Ovary (tissue), 7 donors: ENCODE measurements at regions not wholly inside any gene's neighbourhood (a gene's known extent, or its start where the extent isn't known, plus 50 kb on each side); places are given as distances from the start of the nearest gene placed in this dataset.

Experiments
- DNase-seq, 5 donors: peaks; one replicate each; pipeline ENCODE4 v3.0.0-alpha.2; 2019 to 2020
- H3K27ac ChIP-seq, 2 donors: fragments of 200-600 bp; one replicate each; pipeline versions ENCODE4 v1.5.1 to v1.8.0; 2019 to 2022
- H3K27me3 ChIP-seq: fragments of 200-600 bp; one replicate; pipeline ENCODE4 v1.8.0; 2022
- H3K36me3 ChIP-seq: fragments of 200-600 bp; sonication (generic); one replicate; pipeline ENCODE4 v1.5.1; 2019
- H3K4me1 ChIP-seq: one replicate; pipeline ENCODE4 v1.8.1; 2013; ENCODE audit warnings: mild to moderate bottlenecking, moderate library complexity; ENCODE audit not compliant: insufficient read depth
- H3K4me3 ChIP-seq: fragments of 200-600 bp; sonication (generic); one replicate; pipeline ENCODE4 v1.5.1; 2017
- H3K9me3 ChIP-seq, 2 donors: fragments of 200-600 bp in 1 of 2; sonication (generic) in 1 of 2; one replicate each; pipeline versions ENCODE4 v1.5.1 to v1.8.1; 2013 to 2019; ENCODE audit warnings: mild to moderate bottlenecking in 1 of 2, moderate library complexity in 1 of 2
- CTCF ChIP-seq, 3 donors: fragments of 450-650 bp in 2 of 3; fragments of 200-600 bp in 1 of 3; IDR thresholded peaks; one replicate each; pipeline versions ENCODE4 v1.5.1 to v1.8.0; 2016 to 2022; ENCODE audit warnings: antibody characterized with exemption in 3 of 3, mild to moderate bottlenecking in 1 of 3
- EP300 ChIP-seq: sonication (generic); formaldehyde crosslinking; IDR thresholded peaks from one replicate; pipeline ENCODE4 v1.6.1; 2017; ENCODE audit warnings: antibody characterized with exemption
- POLR2A ChIP-seq: fragments of 450-650 bp; IDR thresholded peaks from one replicate; pipeline ENCODE4 v1.6.1; 2017; ENCODE audit warnings: antibody characterized with exemption, mild to moderate bottlenecking, moderate library complexity
- WGBS, 3 donors: extraction: QIAGEN DNeasy Blood & Tissue Kit in 1 of 3; methylation state at CpG; one replicate each; pipeline versions ENCODE4 v1.1.5 to v1.1.7; 2013 to 2017; 5-methylcytosine and 5-hydroxymethylcytosine counted together
- intact Hi-C, 4 donors: fragments of 100-400 bp; cut with DNase I; formaldehyde crosslinking; loops; one replicate each; pipeline versions ENCODE4 v1.11.0 to v1.15.1; 2022 to 2023
- donor health status: DM: no; HTN: no; CAD: no; lungs with moderate emphysema.
- donor health status: DM: no; HTN: no; CAD: no.
- donor health status: Bipolar disorder and iron deficiency.
- donor health status: DM: no; HTN: no; CAD: no.
- donor health status: DM: yes; HTN: yes; CAD: no.

DNA sequence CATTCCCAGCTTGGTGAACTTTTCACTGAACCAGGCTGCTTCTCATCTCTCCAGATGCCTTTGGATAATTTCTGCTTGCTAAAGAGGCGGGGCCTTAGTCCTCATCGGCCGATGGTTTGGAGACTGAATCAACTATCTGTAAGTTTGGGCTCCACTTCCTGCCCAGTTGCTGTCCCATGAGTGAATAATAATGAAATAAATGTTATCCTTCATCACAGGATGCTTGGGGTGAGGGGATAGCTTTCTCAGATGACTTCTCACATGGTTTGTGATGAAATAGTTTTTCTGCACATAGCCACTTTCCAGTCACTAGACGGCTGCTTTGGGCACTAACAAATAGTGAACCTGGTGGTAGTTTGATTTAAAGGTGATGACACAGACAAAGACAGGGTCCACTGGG is 376.6 kb upstream of the TRIB2 start:
- intact Hi-C loops = no loop called here
- no peak for TF ChIP-seq POLR2A
- TF ChIP-seq CTCF (IDR thresholded peaks at IDR 0.05) = no peak
- no peak for TF ChIP-seq EP300
- 58 to 65% (median 65%) methylated on average over 4 of the region's 4 CpGs for WGBS, 3 donors
- H3K4me3 ChIP-seq = no peak overlapping the region
- peaks cover 0 to 3% of the 10 kb centered on the region in 2 donors for H3K9me3 ChIP-seq
- H3K36me3 ChIP-seq = no peaks in the 10 kb centered on the region
- no peak for DNase-seq
- H3K4me1 ChIP-seq = no peaks in the 10 kb centered on the region
- H3K27ac ChIP-seq = no peak overlapping the region
- no peaks in the 10 kb centered on the region for H3K27me3 ChIP-seq

GRCh38 chr2:12341215-12341614 is 375.5 kb upstream of the TRIB2 start:
- intact Hi-C loops = no loop called here
- TF ChIP-seq CTCF (IDR thresholded peaks at IDR 0.05) = no peak
- no peak for TF ChIP-seq POLR2A
- no peak for TF ChIP-seq EP300
- H3K36me3 ChIP-seq = no peaks in the 10 kb centered on the region
- no peaks in the 10 kb centered on the region for H3K4me1 ChIP-seq
- DNase-seq = no peak
- H3K9me3 ChIP-seq = peaks cover 0 to 3% of the 10 kb centered on the region in 2 donors
- no peak overlapping the region for H3K27ac ChIP-seq
- WGBS, 3 donors = 97 to 100% (median 100%) methylated on average over 1 of the region's 1 CpG
- H3K4me3 ChIP-seq = no peak overlapping the region
- H3K27me3 ChIP-seq = no peaks in the 10 kb centered on the region

GRCh38 chr2:12341920-12342319 is 374.8 kb upstream of the TRIB2 start:
- no peak overlapping the region for H3K4me3 ChIP-seq
- H3K27ac ChIP-seq = no peak overlapping the region
- H3K9me3 ChIP-seq = peaks cover 0 to 3% of the 10 kb centered on the region in 2 donors
- TF ChIP-seq EP300 = no peak
- no peaks in the 10 kb centered on the region for H3K4me1 ChIP-seq
- H3K36me3 ChIP-seq = no peaks in the 10 kb centered on the region
- intact Hi-C loops = no loop called here
- DNase-seq = no peak
- no peaks in the 10 kb centered on the region for H3K27me3 ChIP-seq
- WGBS, 3 donors = 88 to 96% (median 92%) methylated on average over 3 of the region's 3 CpGs

DNA sequence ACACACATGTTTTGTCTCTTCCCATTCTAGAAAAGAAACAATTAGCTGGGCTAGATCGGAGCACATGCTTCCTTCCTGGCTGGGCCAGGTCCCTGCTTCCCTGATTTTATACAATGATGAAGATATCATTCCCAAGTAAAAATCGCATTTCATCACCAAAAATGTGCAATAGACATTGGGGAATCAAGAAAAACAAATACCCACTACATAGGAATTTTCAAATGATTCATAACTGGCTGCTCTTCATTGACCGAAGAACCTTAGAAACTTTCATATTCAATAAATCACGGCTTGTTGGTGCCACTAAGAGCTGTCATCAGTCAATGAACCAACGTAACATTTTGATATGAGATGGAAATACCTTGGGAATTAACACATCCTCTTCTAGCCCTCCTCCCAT is 373.6 kb upstream of the TRIB2 start:
- DNase-seq = no peak
- TF ChIP-seq POLR2A (no peak), CTCF (IDR thresholded peaks at IDR 0.05) (no peak), EP300 (no peak)
- Histone ChIP-seq H3K27me3 (no peaks in the 10 kb centered on the region), H3K9me3 (peaks cover 0 to 3% of the 10 kb centered on the region in 2 donors), H3K4me3 (no peak overlapping the region), H3K36me3 (no peaks in the 10 kb centered on the region), H3K4me1 (no peaks in the 10 kb centered on the region), H3K27ac (no peak overlapping the region)
- intact Hi-C loops = no loop called here
- 89 to 95% (median 94%) methylated on average over 5 of the region's 5 CpGs for WGBS, 3 donors

GRCh38 chr2:12347066-12347493 is 369.7 kb upstream of the TRIB2 start:
- Histone ChIP-seq H3K4me1 (no peaks in the 10 kb centered on the region), H3K27me3 (no peaks in the 10 kb centered on the region), H3K27ac (no peak overlapping the region), H3K4me3 (no peak overlapping the region), H3K9me3 (peaks cover 0 to 3% of the 10 kb centered on the region in 2 donors), H3K36me3 (no peaks in the 10 kb centered on the region)
- intact Hi-C loops = no loop called here
- WGBS, 3 donors = 85 to 86% (median 85%) methylated on average over 4 of the region's 4 CpGs
- no peak for DNase-seq
- TF ChIP-seq CTCF (IDR thresholded peaks at IDR 0.05) (no peak), POLR2A (no peak), EP300 (no peak)
